Vagina (tissue), 2 donors: ENCODE measurements at regions not wholly inside any gene's neighbourhood (a gene's known extent, or its start where the extent isn't known, plus 50 kb on each side); places are given as distances from the start of the nearest gene placed in this dataset.

Experiments
- DNase-seq, 2 donors: peaks; one replicate each; pipeline ENCODE4 v3.0.0-alpha.2; 2017; ENCODE audit errors: extremely low spot score in 2 of 2
- H3K27ac ChIP-seq: fragments of 200-600 bp; sonication (generic); one replicate; pipeline ENCODE4 v1.5.1; 2019
- H3K27me3 ChIP-seq: fragments of 200-600 bp; sonication (generic); one replicate; pipeline ENCODE4 v1.5.1; 2019
- H3K36me3 ChIP-seq, 2 donors: fragments of 200-600 bp; sonication (generic); one replicate each; pipeline ENCODE4 v1.5.1; 2017 to 2019
- H3K4me1 ChIP-seq: fragments of 200-600 bp; sonication (generic); one replicate; pipeline ENCODE4 v1.5.1; 2019
- H3K4me3 ChIP-seq, 2 donors: fragments of 200-600 bp; sonication (generic); 1 replicate in 1 of 2; 2 replicates in 1 of 2; pipeline ENCODE4 v1.5.1; 2016 to 2019
- H3K9me3 ChIP-seq: fragments of 200-600 bp; sonication (generic); one replicate; pipeline ENCODE4 v1.5.1; 2019
- POLR2A ChIP-seq, 2 donors: fragments of 450-650 bp; IDR thresholded peaks; one replicate each; pipeline ENCODE4 v1.6.1; 2017; ENCODE audit warnings: antibody characterized with exemption in 2 of 2, mild to moderate bottlenecking in 2 of 2, moderate library complexity in 2 of 2
- POLR2AphosphoS5 ChIP-seq, 2 donors: sonication (generic); formaldehyde crosslinking; IDR thresholded peaks; one replicate each; pipeline ENCODE4 v1.9.0; 2017; ENCODE audit warnings: antibody characterized with exemption in 2 of 2, mild to moderate bottlenecking in 2 of 2, low read depth in 1 of 2; ENCODE audit not compliant: insufficient read depth in 1 of 2
- intact Hi-C: fragments of 100-400 bp; cut with DNase I; formaldehyde crosslinking; loops from one replicate; pipeline ENCODE4 v1.15.1; 2023
- TF ChIP-seq, protein P1 (sequence below), 3 experiments: fragments of 450-650 bp in 2 of 3; fragments of 200-600 bp in 1 of 3; sonication (generic) in 1 of 3; IDR thresholded peaks; one replicate each; pipeline ENCODE4 v1.5.1; 2017 to 2019; ENCODE audit warnings: antibody characterized with exemption in 3 of 3, mild to moderate bottlenecking in 2 of 3, moderate library complexity in 2 of 3

- no peak overlapping the region for H3K4me3 ChIP-seq
- no peaks in the 10 kb centered on the region for H3K36me3 ChIP-seq
- H3K27ac ChIP-seq = no peak overlapping the region
- DNase-seq = no peak
- no peak for TF ChIP-seq POLR2AphosphoS5 (IDR thresholded peaks at IDR 0.05; ENCODE audit: insufficient read depth in 1 of 2, low read depth in 1 of 2)
- intact Hi-C loops = no loop called here
- H3K4me1 ChIP-seq = no peaks in the 10 kb centered on the region
- H3K9me3 ChIP-seq = no peaks in the 10 kb centered on the region
- no peaks in the 10 kb centered on the region for H3K27me3 ChIP-seq
These were observed 931.4 kb downstream of the PCDH7 start for GRCh38 chr4:31651541-31651940.

- no peaks in the 10 kb centered on the region for H3K36me3 ChIP-seq
- H3K4me1 ChIP-seq = no peaks in the 10 kb centered on the region
- H3K9me3 ChIP-seq = no peaks in the 10 kb centered on the region
- H3K4me3 ChIP-seq = no peak overlapping the region
- intact Hi-C loops = no loop called here
- no peak for TF ChIP-seq POLR2AphosphoS5 (IDR thresholded peaks at IDR 0.05; ENCODE audit: insufficient read depth in 1 of 2, low read depth in 1 of 2)
- TF ChIP-seq, protein P1, sequence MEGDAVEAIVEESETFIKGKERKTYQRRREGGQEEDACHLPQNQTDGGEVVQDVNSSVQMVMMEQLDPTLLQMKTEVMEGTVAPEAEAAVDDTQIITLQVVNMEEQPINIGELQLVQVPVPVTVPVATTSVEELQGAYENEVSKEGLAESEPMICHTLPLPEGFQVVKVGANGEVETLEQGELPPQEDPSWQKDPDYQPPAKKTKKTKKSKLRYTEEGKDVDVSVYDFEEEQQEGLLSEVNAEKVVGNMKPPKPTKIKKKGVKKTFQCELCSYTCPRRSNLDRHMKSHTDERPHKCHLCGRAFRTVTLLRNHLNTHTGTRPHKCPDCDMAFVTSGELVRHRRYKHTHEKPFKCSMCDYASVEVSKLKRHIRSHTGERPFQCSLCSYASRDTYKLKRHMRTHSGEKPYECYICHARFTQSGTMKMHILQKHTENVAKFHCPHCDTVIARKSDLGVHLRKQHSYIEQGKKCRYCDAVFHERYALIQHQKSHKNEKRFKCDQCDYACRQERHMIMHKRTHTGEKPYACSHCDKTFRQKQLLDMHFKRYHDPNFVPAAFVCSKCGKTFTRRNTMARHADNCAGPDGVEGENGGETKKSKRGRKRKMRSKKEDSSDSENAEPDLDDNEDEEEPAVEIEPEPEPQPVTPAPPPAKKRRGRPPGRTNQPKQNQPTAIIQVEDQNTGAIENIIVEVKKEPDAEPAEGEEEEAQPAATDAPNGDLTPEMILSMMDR (IDR thresholded peaks at IDR 0.05) = no peak
- no peak for TF ChIP-seq POLR2A (IDR thresholded peaks at IDR 0.05)
- no peaks in the 10 kb centered on the region for H3K27me3 ChIP-seq
- DNase-seq = no peak
- H3K27ac ChIP-seq = no peak overlapping the region
These were observed 935.2 kb downstream of the PCDH7 start for GRCh38 chr4:31655328-31655727.

DNA sequence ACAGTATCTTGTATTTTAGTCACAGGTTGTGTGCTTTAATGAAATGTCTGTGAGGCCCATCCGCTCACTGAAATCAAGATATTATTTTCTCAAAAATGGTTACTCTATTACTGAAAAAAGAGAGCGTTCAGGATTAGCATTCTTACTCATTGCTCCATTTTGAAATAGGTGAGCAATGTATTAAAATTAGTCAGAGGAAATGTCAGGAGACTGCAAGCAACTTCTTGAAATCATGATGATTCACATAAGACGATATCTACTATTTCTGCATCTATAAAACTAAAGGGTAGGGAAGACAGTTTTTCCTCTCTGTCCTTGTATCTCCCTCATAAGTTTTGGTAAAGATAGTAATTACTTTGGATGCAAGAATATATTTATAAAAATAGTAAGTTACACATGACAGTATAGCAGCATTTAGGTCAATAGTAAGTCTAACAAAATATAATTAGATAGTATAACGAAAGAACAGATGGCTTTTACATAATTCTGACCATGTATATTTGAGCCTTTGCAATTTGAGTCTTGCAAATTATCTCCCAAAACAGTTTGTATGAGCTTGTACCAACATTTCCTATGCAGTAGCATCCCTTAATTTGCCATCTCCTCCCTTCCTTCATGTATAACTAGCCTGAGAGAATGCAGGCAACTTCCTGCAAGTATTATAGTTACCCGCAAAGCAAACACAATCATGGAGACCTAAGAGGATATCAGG lies 937.8 kb downstream of the PCDH7 start:
- Histone ChIP-seq H3K4me3 (no peak overlapping the region), H3K27ac (no peak overlapping the region), H3K4me1 (no peaks in the 10 kb centered on the region), H3K9me3 (no peaks in the 10 kb centered on the region), H3K27me3 (no peaks in the 10 kb centered on the region), H3K36me3 (no peaks in the 10 kb centered on the region)
- no peak for DNase-seq
- TF ChIP-seq POLR2A (IDR thresholded peaks at IDR 0.05) (no peak), POLR2AphosphoS5 (IDR thresholded peaks at IDR 0.05; ENCODE audit: insufficient read depth in 1 of 2, low read depth in 1 of 2) (no peak)
- TF ChIP-seq, protein P1 (IDR thresholded peaks at IDR 0.05) = no peak
- intact Hi-C loops = no loop called here

GRCh38 chr4:31660916-31661315 lies 940.7 kb downstream of the PCDH7 start:
- intact Hi-C loops = no loop called here
- H3K27me3 ChIP-seq = no peaks in the 10 kb centered on the region
- no peak overlapping the region for H3K4me3 ChIP-seq
- no peak for DNase-seq
- TF ChIP-seq POLR2AphosphoS5 (IDR thresholded peaks at IDR 0.05; ENCODE audit: insufficient read depth in 1 of 2, low read depth in 1 of 2) (no peak), POLR2A (IDR thresholded peaks at IDR 0.05) (no peak)
- TF ChIP-seq, protein P1 (IDR thresholded peaks at IDR 0.05) = no peak
- H3K4me1 ChIP-seq = no peaks in the 10 kb centered on the region
- H3K36me3 ChIP-seq = no peaks in the 10 kb centered on the region
- H3K27ac ChIP-seq = no peak overlapping the region
- H3K9me3 ChIP-seq = no peaks in the 10 kb centered on the region

DNA sequence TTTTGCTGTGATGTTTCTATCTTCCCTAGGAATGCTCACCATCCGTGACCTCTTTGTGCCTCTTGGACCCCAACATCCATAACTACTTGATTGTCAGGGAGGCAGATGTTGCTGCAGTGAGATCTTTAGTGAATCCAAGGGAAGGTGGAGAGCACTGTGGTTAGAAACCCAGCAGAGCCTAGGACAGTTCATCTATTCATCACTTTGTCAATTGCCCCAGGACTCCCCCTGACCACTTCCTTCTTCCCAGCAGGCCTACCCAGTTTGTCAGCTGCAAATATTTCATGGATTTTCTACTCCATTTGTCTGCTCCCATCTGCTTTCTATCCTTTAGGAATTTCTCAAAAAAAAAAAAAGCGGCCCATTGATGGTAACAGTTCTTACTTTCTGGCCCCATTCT lies 942.8 kb downstream of the PCDH7 start:
- Histone ChIP-seq H3K9me3 (no peaks in the 10 kb centered on the region), H3K27ac (no peak overlapping the region), H3K27me3 (no peaks in the 10 kb centered on the region), H3K36me3 (no peaks in the 10 kb centered on the region), H3K4me1 (no peaks in the 10 kb centered on the region), H3K4me3 (no peak overlapping the region)
- intact Hi-C loops = no loop called here
- TF ChIP-seq, protein P1 (IDR thresholded peaks at IDR 0.05) = no peak
- TF ChIP-seq POLR2A (IDR thresholded peaks at IDR 0.05) (no peak), POLR2AphosphoS5 (IDR thresholded peaks at IDR 0.05; ENCODE audit: insufficient read depth in 1 of 2, low read depth in 1 of 2) (no peak)
- DNase-seq = no peak
